ENCODE measurements at regions not wholly inside any gene's neighbourhood (a gene's known extent, or its start where the extent isn't known, plus 50 kb on each side); places are given as distances from the start of the nearest gene placed in this dataset.

DNA sequence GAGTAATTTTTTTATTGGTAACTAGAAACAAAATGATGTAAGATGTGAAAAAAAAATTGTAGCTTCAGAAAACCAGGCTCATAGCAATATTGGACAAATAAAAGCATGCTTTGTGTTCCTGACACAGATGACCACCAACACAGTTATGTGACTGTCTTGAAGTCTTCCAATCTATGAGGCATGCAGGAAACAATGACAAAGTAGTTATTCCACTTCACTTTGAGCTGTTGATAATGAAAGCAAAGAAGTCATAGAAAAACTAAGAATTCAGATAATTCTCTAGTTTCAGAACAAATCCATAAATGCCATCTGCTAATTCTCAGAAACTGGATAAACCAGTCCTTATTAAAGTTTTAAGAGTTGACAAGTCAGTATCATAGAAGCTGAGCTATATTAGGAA lies 378.4 kb upstream of the SEMA3D start:
- H2AFZ ChIP-seq (ENCODE audit: low read depth, low read length) = no peak overlapping the region
- H3F3A ChIP-seq (ENCODE audit: insufficient read depth, low read length, poor library complexity, severe bottlenecking) = no peaks in the 10 kb centered on the region
- no peak overlapping the region for H3K4me2 ChIP-seq (ENCODE audit: low read length)
- TF ChIP-seq TAF1 (IDR thresholded peaks at IDR 0.05; ENCODE audit: low read depth) (no peak), EZH2 (IDR thresholded peaks at IDR 0.05; ENCODE audit: borderline replicate concordance, insufficient read depth, low read length, poor library complexity, severe bottlenecking) (no peak), MXI1 (conservative IDR thresholded peaks at IDR 0.05; ENCODE audit: poor library complexity, severe bottlenecking) (no peak), EP300 (conservative IDR thresholded peaks at IDR 0.05; ENCODE audit: poor library complexity, severe bottlenecking) (no peak), RAD21 (conservative IDR thresholded peaks at IDR 0.05) (no peak), POLR2AphosphoS5 (IDR thresholded peaks at IDR 0.05) (no peak), SMC3 (conservative IDR thresholded peaks at IDR 0.05; ENCODE audit: poor library complexity) (no peak)
- TF ChIP-seq, protein P1, sequence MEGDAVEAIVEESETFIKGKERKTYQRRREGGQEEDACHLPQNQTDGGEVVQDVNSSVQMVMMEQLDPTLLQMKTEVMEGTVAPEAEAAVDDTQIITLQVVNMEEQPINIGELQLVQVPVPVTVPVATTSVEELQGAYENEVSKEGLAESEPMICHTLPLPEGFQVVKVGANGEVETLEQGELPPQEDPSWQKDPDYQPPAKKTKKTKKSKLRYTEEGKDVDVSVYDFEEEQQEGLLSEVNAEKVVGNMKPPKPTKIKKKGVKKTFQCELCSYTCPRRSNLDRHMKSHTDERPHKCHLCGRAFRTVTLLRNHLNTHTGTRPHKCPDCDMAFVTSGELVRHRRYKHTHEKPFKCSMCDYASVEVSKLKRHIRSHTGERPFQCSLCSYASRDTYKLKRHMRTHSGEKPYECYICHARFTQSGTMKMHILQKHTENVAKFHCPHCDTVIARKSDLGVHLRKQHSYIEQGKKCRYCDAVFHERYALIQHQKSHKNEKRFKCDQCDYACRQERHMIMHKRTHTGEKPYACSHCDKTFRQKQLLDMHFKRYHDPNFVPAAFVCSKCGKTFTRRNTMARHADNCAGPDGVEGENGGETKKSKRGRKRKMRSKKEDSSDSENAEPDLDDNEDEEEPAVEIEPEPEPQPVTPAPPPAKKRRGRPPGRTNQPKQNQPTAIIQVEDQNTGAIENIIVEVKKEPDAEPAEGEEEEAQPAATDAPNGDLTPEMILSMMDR (IDR thresholded peaks at IDR 0.05; ENCODE audit: poor library complexity, severe bottlenecking) = no peak
- TF ChIP-seq, protein P2, sequence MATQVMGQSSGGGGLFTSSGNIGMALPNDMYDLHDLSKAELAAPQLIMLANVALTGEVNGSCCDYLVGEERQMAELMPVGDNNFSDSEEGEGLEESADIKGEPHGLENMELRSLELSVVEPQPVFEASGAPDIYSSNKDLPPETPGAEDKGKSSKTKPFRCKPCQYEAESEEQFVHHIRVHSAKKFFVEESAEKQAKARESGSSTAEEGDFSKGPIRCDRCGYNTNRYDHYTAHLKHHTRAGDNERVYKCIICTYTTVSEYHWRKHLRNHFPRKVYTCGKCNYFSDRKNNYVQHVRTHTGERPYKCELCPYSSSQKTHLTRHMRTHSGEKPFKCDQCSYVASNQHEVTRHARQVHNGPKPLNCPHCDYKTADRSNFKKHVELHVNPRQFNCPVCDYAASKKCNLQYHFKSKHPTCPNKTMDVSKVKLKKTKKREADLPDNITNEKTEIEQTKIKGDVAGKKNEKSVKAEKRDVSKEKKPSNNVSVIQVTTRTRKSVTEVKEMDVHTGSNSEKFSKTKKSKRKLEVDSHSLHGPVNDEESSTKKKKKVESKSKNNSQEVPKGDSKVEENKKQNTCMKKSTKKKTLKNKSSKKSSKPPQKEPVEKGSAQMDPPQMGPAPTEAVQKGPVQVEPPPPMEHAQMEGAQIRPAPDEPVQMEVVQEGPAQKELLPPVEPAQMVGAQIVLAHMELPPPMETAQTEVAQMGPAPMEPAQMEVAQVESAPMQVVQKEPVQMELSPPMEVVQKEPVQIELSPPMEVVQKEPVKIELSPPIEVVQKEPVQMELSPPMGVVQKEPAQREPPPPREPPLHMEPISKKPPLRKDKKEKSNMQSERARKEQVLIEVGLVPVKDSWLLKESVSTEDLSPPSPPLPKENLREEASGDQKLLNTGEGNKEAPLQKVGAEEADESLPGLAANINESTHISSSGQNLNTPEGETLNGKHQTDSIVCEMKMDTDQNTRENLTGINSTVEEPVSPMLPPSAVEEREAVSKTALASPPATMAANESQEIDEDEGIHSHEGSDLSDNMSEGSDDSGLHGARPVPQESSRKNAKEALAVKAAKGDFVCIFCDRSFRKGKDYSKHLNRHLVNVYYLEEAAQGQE (IDR thresholded peaks at IDR 0.05; ENCODE audit: borderline replicate concordance) = no peak
- no peak overlapping the region for H3K27ac ChIP-seq (ENCODE audit: low read length)
- H3K79me2 ChIP-seq (replicated peaks; ENCODE audit: insufficient read depth, low read length) = no peaks in the 10 kb centered on the region
- H3K27me3 ChIP-seq (ENCODE audit: insufficient read depth, low read depth, low read length) = no peaks in the 10 kb centered on the region
- no peak overlapping the region for H3K9ac ChIP-seq (ENCODE audit: low read length)
- no peaks in the 10 kb centered on the region for H3K9me2 ChIP-seq (ENCODE audit: insufficient read depth, low read length)
- no peaks in the 10 kb centered on the region for H3K36me3 ChIP-seq (ENCODE audit: insufficient read depth, low read length)
- H3K9me3 ChIP-seq (ENCODE audit: low read length) = no peaks in the 10 kb centered on the region
- H3K4me3 ChIP-seq (ENCODE audit: low read length) = no peak overlapping the region
- H4K20me1 ChIP-seq (ENCODE audit: insufficient read depth) = no peaks in the 10 kb centered on the region

DNA sequence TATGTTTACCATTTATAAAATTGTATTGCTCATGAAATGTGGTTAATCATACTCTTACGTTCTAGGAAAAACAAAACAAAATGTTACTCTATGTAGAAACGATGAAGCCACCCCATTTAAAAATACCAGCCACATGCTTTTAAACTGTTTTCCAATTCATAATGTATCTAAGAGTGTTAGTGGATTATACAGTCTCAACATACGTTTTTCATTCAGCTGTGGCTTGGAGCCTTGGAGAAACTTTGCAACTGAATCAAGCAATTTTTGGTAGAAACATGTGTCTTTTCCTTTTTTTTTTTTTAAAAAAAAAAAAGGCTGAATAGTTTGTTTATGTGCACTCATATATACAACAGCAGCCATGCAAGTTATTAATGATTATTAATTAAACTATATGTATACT lies 378.0 kb upstream of the SEMA3D start:
- H2AFZ ChIP-seq (ENCODE audit: low read depth, low read length) = no peak overlapping the region

More for the DNA sequence above, 378.0 kb upstream of the SEMA3D start:
- Histone ChIP-seq H3K79me2 (replicated peaks; ENCODE audit: insufficient read depth, low read length) (no peaks in the 10 kb centered on the region), H3K4me3 (ENCODE audit: low read length) (no peak overlapping the region), H3K9me2 (ENCODE audit: insufficient read depth, low read length) (no peaks in the 10 kb centered on the region), H3K27me3 (ENCODE audit: insufficient read depth, low read depth, low read length) (no peaks in the 10 kb centered on the region), H3K36me3 (ENCODE audit: insufficient read depth, low read length) (no peaks in the 10 kb centered on the region), H4K20me1 (ENCODE audit: insufficient read depth) (no peaks in the 10 kb centered on the region), H3K27ac (ENCODE audit: low read length) (no peak overlapping the region), H3K4me2 (ENCODE audit: low read length) (no peak overlapping the region), H3F3A (ENCODE audit: insufficient read depth, low read length, poor library complexity, severe bottlenecking) (no peaks in the 10 kb centered on the region), H3K9me3 (ENCODE audit: low read length) (no peaks in the 10 kb centered on the region), H3K9ac (ENCODE audit: low read length) (no peak overlapping the region)
- TF ChIP-seq EZH2 (IDR thresholded peaks at IDR 0.05; ENCODE audit: borderline replicate concordance, insufficient read depth, low read length, poor library complexity, severe bottlenecking) = no peak
- no peak for TF ChIP-seq EP300 (conservative IDR thresholded peaks at IDR 0.05; ENCODE audit: poor library complexity, severe bottlenecking)
- TF ChIP-seq TAF1 (IDR thresholded peaks at IDR 0.05; ENCODE audit: low read depth) = no peak
- TF ChIP-seq MXI1 (conservative IDR thresholded peaks at IDR 0.05; ENCODE audit: poor library complexity, severe bottlenecking) = no peak
- TF ChIP-seq, protein P2 (IDR thresholded peaks at IDR 0.05; ENCODE audit: borderline replicate concordance) = no peak
- TF ChIP-seq POLR2AphosphoS5 (IDR thresholded peaks at IDR 0.05) = no peak
- no peak for TF ChIP-seq RAD21 (conservative IDR thresholded peaks at IDR 0.05)
- TF ChIP-seq, protein P1 (IDR thresholded peaks at IDR 0.05; ENCODE audit: poor library complexity, severe bottlenecking) = no peak
- TF ChIP-seq SMC3 (conservative IDR thresholded peaks at IDR 0.05; ENCODE audit: poor library complexity) = no peak
